NB4 (cell line): ENCODE measurements at regions not wholly inside any gene's neighbourhood (a gene's known extent, or its start where the extent isn't known, plus 50 kb on each side); places are given as distances from the start of the nearest gene placed in this dataset.

Source experiments
- DNase-seq: peaks from one replicate; pipeline ENCODE4 v3.0.0; 2010; ENCODE audit warnings: low read depth
- H3K4me3 ChIP-seq: one replicate; pipeline ENCODE4 v1.5.1; 2011; ENCODE audit warnings: mild to moderate bottlenecking, low read depth, low read length, moderate library complexity
- MYC ChIP-seq: IDR thresholded peaks from 2 replicates; pipeline ENCODE4 v1.6.1; 2011; ENCODE audit warnings: low read depth, low read length
- POLR2A ChIP-seq: IDR thresholded peaks from 2 replicates; pipeline ENCODE4 v1.6.1; 2011; ENCODE audit warnings: mild to moderate bottlenecking; ENCODE audit not compliant: insufficient read length; ENCODE audit errors: extremely low read depth
- TF ChIP-seq, protein P1 (sequence below): IDR thresholded peaks from 2 replicates; pipeline ENCODE4 v1.6.1; 2011; ENCODE audit warnings: low read depth, low read length
- TF ChIP-seq, protein P2 (sequence below): IDR thresholded peaks from one replicate; pipeline ENCODE4 v1.5.1; 2012; ENCODE audit warnings: low read depth, low read length

DNA sequence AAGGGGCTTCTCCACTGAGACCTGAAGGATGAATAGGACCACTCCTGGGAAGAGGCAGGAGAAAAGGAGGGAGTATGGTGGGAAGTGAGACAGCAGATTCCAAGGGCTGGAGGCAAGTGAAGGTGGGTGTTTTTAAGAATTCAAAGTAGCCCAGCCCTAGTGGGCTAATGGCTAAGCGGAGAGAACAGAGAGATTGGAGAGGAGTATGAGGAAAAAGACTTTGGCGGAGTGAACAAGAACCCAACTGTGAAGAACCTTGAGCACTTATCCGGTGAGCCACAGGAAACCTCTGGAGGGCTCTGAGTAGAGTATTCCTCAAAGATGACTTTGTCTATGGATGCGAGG lies 142.6 kb downstream of the COPS8 start:
- DNase-seq: no peak
- TF ChIP-seq MYC (no peak), POLR2A (no peak)
- TF ChIP-seq, protein P1, sequence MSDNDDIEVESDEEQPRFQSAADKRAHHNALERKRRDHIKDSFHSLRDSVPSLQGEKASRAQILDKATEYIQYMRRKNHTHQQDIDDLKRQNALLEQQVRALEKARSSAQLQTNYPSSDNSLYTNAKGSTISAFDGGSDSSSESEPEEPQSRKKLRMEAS: no peak
- TF ChIP-seq, protein P2, sequence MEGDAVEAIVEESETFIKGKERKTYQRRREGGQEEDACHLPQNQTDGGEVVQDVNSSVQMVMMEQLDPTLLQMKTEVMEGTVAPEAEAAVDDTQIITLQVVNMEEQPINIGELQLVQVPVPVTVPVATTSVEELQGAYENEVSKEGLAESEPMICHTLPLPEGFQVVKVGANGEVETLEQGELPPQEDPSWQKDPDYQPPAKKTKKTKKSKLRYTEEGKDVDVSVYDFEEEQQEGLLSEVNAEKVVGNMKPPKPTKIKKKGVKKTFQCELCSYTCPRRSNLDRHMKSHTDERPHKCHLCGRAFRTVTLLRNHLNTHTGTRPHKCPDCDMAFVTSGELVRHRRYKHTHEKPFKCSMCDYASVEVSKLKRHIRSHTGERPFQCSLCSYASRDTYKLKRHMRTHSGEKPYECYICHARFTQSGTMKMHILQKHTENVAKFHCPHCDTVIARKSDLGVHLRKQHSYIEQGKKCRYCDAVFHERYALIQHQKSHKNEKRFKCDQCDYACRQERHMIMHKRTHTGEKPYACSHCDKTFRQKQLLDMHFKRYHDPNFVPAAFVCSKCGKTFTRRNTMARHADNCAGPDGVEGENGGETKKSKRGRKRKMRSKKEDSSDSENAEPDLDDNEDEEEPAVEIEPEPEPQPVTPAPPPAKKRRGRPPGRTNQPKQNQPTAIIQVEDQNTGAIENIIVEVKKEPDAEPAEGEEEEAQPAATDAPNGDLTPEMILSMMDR: no peak
- no peak overlapping the region for H3K4me3 ChIP-seq

DNA sequence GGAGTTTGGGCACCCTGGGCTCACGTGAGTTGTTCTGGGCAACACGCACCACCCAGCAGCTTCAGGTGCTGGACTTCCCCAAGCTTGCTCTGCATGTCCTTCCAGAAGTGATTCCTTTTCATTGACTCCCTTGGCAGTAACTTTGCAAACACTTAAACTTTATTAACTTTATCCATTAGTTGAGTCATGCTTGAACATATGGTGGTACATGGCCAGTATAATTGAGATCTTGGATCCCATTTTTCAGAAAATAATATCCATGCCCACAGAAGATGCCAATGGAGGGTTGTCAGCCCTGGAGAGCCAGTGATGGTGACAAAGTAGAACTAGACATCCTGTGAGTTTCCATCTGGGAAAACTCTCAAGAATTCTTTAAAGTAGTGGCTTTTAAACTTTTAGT lies 144.2 kb downstream of the COPS8 start:
- DNase-seq: no peak
- TF ChIP-seq MYC (no peak), POLR2A (no peak)
- H3K4me3 ChIP-seq: no peak overlapping the region

DNA sequence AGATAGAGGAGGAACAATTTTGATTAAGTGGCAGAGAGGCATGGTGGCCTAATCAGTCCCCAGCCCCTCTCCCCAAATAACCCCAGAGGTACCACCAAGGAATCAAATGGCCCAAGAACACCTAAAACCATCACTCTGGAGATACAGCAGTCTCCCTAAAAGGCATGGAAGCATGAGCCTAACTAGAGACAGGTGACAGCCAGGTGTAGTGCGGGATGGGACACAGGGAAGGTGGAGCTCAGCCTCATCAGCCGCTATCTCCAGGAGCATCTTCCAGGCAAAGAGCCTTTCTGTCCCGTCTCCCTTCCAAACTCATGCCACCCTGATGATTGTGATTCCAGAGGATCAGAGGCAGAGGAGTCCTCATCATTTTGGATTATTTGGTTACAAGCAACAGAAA lies 144.7 kb downstream of the COPS8 start:
- H3K4me3 ChIP-seq: no peak overlapping the region
- DNase-seq: no peak
- TF ChIP-seq, protein P1: no peak
- no peak for TF ChIP-seq MYC
- TF ChIP-seq POLR2A: no peak
- TF ChIP-seq, protein P2: no peak

DNA sequence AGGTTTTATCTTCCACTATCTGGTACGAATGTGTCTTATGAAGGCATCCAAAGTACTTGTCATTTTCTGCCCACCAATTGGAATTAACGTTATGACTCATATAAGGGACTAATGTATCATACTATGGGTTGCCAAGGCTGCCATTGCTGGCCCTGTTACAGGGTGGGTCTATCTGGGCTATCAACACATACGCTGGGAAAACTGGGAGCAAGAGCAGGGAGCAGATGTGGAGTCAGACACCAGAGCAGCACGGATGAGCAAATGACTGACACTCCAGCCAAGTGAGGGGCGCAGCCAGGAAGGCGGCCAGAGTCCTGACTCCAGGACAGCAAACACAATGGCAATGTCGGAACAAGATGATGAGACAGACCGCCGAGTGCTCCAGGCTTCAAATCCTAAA lies 145.9 kb downstream of the COPS8 start:
- DNase-seq: no peak
- no peak overlapping the region for H3K4me3 ChIP-seq
- TF ChIP-seq, protein P1: no peak
- TF ChIP-seq POLR2A (no peak), MYC (no peak)
- TF ChIP-seq, protein P2: no peak

DNA sequence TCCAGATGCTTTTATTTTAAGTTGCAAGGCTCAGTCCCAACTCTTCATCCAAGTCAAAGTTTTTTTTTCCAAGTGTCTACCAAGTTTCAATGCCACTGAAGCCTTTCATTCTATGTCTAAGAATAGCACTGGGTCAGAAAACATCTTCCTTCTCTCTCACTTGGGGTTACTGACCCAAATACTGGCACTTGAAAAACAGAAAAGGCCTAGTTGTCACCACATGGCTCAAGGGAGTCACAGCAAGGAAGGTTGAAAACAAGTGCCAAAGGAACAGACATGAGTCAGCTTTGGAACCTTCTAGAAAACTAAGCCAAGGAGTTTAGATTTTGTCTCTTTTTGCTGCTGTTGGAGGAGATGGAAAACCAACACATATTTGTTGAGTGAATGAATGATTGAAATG lies 146.5 kb downstream of the COPS8 start:
- no peak for DNase-seq
- no peak overlapping the region for H3K4me3 ChIP-seq
- TF ChIP-seq MYC (no peak), POLR2A (no peak)
- TF ChIP-seq, protein P2: no peak
- TF ChIP-seq, protein P1: no peak

DNA sequence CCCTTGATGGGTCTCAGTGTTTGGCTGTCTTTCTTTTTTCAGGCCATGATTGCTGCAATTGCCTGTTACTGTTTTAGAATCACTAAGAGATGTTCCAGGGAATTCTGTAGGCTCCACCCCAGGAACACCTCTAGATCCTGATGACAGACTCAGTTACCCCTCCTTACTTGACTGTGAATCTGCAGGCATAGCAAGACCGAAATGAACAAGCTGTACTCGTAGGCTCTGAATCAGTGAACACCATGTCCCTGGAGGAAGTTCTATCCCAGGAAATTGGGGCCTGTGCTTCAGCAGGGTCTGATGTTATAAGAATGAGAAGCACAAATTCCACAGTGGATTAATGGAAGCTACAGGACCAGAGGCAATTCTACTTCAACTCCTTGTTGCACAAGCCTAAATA lies 148.6 kb downstream of the COPS8 start:
- no peak for DNase-seq
- H3K4me3 ChIP-seq: no peak overlapping the region
- TF ChIP-seq POLR2A (no peak), MYC (no peak)
- TF ChIP-seq, protein P1: no peak
- TF ChIP-seq, protein P2: no peak
